GM10266 (cell line): ENCODE measurements at regions not wholly inside any gene's neighbourhood (a gene's known extent, or its start where the extent isn't known, plus 50 kb on each side); places are given as distances from the start of the nearest gene placed in this dataset.

Experiments
- DNase-seq: peaks from one replicate; pipeline ENCODE4 v3.0.0; 2012; ENCODE audit errors: extremely low spot score
- CTCF ChIP-seq: IDR thresholded peaks from 2 replicates; pipeline ENCODE4 v1.5.1; 2012; ENCODE audit warnings: mild to moderate bottlenecking, low read depth; ENCODE audit not compliant: control insufficient read depth, insufficient read depth; ENCODE audit errors: missing control alignments

GRCh38 chr4:96112631-96113030 is 272.7 kb downstream of the PDHA2 start:
- DNase-seq, result no peak
- no peak for TF ChIP-seq CTCF

GRCh38 chr4:96120206-96120605 is 280.3 kb downstream of the PDHA2 start:
- DNase-seq, result no peak
- TF ChIP-seq CTCF, result no peak

GRCh38 chr4:96126227-96126626 is 286.3 kb downstream of the PDHA2 start:
- TF ChIP-seq CTCF, result no peak
- DNase-seq, result no peak

- no peak for TF ChIP-seq CTCF
- DNase-seq, result no peak
These were observed 291.3 kb downstream of the PDHA2 start for GRCh38 chr4:96131186-96131585.

GRCh38 chr4:96134806-96135205 is 294.9 kb downstream of the PDHA2 start:
- no peak for DNase-seq
- no peak for TF ChIP-seq CTCF

GRCh38 chr4:96136056-96136455 is 296.2 kb downstream of the PDHA2 start:
- no peak for DNase-seq
- TF ChIP-seq CTCF, result no peak

- no peak for TF ChIP-seq CTCF
- no peak for DNase-seq
These were observed 299.5 kb downstream of the PDHA2 start for GRCh38 chr4:96139251-96139929.
